ENCODE measurements at regions not wholly inside any gene's neighbourhood (a gene's known extent, or its start where the extent isn't known, plus 50 kb on each side); places are given as distances from the start of the nearest gene placed in this dataset.

GRCh38 chr14:87483271-87484260, 509.4 kb downstream of the GALC start:
- TF ChIP-seq CTCF (IDR thresholded peaks at IDR 0.05; ENCODE audit: poor library complexity, severe bottlenecking) (no peak), POLR2AphosphoS5 (IDR thresholded peaks at IDR 0.05) (no peak), RAD21 (conservative IDR thresholded peaks at IDR 0.05) (no peak), TAF1 (IDR thresholded peaks at IDR 0.05; ENCODE audit: low read depth) (no peak), MXI1 (conservative IDR thresholded peaks at IDR 0.05; ENCODE audit: poor library complexity, severe bottlenecking) (no peak), REST (IDR thresholded peaks at IDR 0.05; ENCODE audit: borderline replicate concordance) (no peak)
